Right atrium auricular region (tissue), 2 donors: ENCODE measurements at regions not wholly inside any gene's neighbourhood (a gene's known extent, or its start where the extent isn't known, plus 50 kb on each side); places are given as distances from the start of the nearest gene placed in this dataset.
"Not testable (repeated sequence)": the region's sequence is repeated elsewhere in the genome, so short reads cannot be mapped to it uniquely, and the experiment has no call there.

ENCODE experiments used
- DNase-seq: peaks from one replicate; pipeline ENCODE4 v3.0.0-alpha.2; 2019; ENCODE audit warnings: low spot score
- H3K27ac ChIP-seq, 2 donors: fragments of 200-600 bp; sonication (generic); 1 replicate in 1 of 2; 2 replicates in 1 of 2; pipeline ENCODE4 v1.5.1; 2016 to 2019
- H3K27me3 ChIP-seq, 2 donors: fragments of 200-600 bp; sonication (generic); one replicate each; pipeline versions ENCODE4 v1.5.1 to v1.6.0; 2017 to 2019
- H3K36me3 ChIP-seq: fragments of 200-600 bp; sonication (generic); one replicate; pipeline ENCODE4 v1.5.1; 2016
- H3K4me1 ChIP-seq, 2 donors: fragments of 200-600 bp; sonication (generic); one replicate each; pipeline versions ENCODE4 v1.5.1 to v1.6.0; 2017 to 2019
- H3K4me3 ChIP-seq, 2 donors: fragments of 200-600 bp; sonication (generic); 1 replicate in 1 of 2; 2 replicates in 1 of 2; pipeline ENCODE4 v1.5.1; 2017 to 2019; ENCODE audit warnings: mild to moderate bottlenecking in 1 of 2, moderate library complexity in 1 of 2
- H3K9me3 ChIP-seq, 2 donors: fragments of 200-600 bp; sonication (generic); one replicate each; pipeline ENCODE4 v1.5.1; 2019
- TF ChIP-seq, protein P1 (sequence below), 2 donors: fragments of 200-600 bp; sonication (generic); IDR thresholded peaks; one replicate each; pipeline ENCODE4 v1.5.1; 2019; ENCODE audit warnings: antibody characterized with exemption in 2 of 2

DNA sequence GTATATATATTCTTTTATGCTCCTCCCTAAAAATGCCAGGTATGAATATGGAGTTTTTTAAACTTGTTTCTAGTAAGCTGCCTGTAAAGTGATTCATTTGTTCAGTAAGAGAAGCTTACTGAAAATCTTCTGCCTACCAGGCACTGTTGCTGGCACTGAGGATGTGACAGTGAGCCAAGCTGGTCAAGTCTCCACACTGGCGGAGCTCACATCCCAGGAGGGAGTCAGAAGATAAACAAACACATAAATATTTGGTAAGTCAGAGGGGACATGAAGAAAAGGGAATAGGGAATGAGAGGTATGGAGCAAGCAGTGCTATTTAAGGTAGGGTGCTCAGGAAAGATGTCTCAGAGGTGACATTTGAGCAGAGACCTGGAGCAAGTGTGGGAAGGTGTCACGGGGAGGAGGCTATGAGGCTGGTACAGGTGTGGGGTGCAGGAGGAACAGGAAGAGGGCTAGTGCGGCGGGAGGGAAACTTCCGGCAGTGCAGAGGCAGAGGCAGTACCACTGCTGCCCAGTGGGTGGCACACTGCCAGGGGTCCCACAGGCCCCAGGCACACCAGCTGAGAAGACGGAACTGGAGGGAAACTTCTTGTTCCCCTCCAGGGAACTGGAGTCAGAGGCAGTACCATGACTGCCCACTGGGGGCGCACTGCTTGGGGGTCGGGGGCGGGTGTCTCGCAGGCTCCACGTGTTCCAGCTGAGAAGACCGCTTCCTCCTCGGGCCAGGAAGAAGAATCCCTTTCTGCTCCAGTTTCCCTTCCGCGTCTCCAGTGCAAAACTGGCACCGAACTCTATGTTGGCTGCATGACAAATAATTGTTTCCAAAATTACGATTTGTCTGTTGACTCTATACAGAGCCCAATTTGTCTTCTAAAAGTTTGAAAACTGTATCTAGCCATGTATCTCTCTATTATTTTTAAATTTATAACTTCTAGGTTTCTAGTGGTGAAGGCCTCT lies 161.0 kb downstream of the TEX36 start:
- H3K4me1 ChIP-seq = no peaks in the 10 kb centered on the region
- no peak for DNase-seq
- H3K27me3 ChIP-seq = no peaks in the 10 kb centered on the region
- H3K27ac ChIP-seq = no peak overlapping the region
- no peaks in the 10 kb centered on the region for H3K36me3 ChIP-seq
- H3K4me3 ChIP-seq = no peak overlapping the region
- peaks cover 0 to 6% of the 10 kb centered on the region in 2 donors for H3K9me3 ChIP-seq
- TF ChIP-seq, protein P1, sequence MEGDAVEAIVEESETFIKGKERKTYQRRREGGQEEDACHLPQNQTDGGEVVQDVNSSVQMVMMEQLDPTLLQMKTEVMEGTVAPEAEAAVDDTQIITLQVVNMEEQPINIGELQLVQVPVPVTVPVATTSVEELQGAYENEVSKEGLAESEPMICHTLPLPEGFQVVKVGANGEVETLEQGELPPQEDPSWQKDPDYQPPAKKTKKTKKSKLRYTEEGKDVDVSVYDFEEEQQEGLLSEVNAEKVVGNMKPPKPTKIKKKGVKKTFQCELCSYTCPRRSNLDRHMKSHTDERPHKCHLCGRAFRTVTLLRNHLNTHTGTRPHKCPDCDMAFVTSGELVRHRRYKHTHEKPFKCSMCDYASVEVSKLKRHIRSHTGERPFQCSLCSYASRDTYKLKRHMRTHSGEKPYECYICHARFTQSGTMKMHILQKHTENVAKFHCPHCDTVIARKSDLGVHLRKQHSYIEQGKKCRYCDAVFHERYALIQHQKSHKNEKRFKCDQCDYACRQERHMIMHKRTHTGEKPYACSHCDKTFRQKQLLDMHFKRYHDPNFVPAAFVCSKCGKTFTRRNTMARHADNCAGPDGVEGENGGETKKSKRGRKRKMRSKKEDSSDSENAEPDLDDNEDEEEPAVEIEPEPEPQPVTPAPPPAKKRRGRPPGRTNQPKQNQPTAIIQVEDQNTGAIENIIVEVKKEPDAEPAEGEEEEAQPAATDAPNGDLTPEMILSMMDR (IDR thresholded peaks at IDR 0.05) = peak in 1 of 2 donors; percentile 48

DNA sequence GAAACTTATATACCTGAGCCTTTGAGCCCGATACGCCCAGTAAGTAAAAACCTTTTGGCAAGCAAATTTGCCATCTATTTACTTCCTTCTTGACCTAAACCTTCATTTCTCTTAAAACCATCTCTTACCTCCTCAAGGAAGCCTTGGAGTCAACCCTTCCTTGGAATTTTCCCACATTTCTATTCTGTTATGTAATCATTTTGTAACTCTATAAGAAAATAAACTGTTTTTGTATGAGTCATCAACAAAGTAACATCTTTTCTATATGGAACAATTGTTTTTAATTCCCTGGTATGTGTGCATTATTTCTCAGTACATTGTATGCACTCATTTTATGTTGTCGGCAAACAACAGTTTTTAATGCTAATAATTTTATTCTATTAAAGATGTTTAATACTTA lies 162.0 kb downstream of the TEX36 start:
- DNase-seq = no peak
- Histone ChIP-seq H3K4me1 (no peaks in the 10 kb centered on the region), H3K27ac (no peak overlapping the region), H3K27me3 (no peaks in the 10 kb centered on the region), H3K9me3 (peaks cover 0 to 6% of the 10 kb centered on the region in 2 donors), H3K36me3 (no peaks in the 10 kb centered on the region), H3K4me3 (no peak overlapping the region)
- TF ChIP-seq, protein P1 (IDR thresholded peaks at IDR 0.05) = no peak

GRCh38 chr10:125518397-125518796 lies 164.6 kb downstream of the TEX36 start:
- H3K27me3 ChIP-seq, H3K36me3 ChIP-seq, DNase-seq, H3K4me1 ChIP-seq, H3K4me3 ChIP-seq, H3K27ac ChIP-seq, H3K9me3 ChIP-seq: not testable (repeated sequence)

- TF ChIP-seq, protein P1 (IDR thresholded peaks at IDR 0.05) = no peak
- Histone ChIP-seq H3K9me3 (peaks cover 0 to 6% of the 10 kb centered on the region in 2 donors), H3K27me3 (no peaks in the 10 kb centered on the region), H3K27ac (no peak overlapping the region), H3K4me3 (no peak overlapping the region), H3K36me3 (no peaks in the 10 kb centered on the region), H3K4me1 (no peaks in the 10 kb centered on the region)
- DNase-seq = no peak
Observed at GRCh38 chr10:125515571-125515970, 167.4 kb downstream of the TEX36 start.

DNA sequence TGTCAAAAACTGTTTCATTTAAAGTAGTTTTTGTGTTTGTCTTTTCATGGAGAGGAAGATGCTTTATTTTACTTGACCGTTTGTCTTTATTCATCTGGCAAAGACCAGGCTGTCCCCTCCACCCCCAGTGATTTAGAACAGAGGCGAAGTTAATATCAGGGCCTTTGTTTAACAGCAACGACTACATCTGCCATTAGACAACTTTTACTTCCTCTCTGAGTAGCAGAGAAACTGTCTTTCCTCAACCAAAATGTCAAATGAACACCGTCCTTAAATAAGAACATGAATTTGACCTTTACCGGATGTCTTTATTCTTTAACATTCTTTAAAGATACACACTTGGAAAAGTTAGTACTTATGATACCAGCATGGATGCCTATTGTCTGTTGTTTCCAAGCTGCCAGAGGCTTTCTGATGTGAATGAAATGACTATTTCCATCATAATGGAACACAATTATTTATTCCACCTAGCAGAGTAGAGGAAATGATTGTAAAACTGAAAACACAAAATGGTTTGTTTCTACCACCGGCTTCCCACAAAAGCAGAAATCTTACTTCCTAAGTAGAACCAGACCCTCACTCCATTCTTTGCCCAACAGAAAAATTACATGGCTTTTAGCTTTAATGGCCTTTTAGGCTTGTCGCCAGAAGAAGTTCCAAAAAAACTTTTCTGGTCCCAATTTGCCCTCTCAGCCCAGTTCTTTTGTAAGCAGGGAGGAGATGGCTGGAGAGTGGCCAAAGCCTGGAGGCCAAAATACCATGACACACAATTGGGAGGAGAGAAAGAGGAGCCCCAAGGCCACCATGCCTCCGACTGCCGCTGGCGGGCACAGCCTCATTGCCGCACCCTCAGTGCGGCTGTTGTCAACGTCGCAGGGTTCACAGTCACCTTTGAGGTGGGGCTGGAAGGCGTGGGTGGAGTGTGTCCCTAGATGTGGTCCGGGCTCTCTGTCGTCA lies 168.5 kb downstream of the TEX36 start:
- no peak overlapping the region for H3K4me3 ChIP-seq
- TF ChIP-seq, protein P1 (IDR thresholded peaks at IDR 0.05) = no peak
- peaks cover 0 to 2% of the 10 kb centered on the region in 2 donors for H3K9me3 ChIP-seq
- no peak for DNase-seq
- H3K27me3 ChIP-seq = no peaks in the 10 kb centered on the region
- H3K4me1 ChIP-seq = no peaks in the 10 kb centered on the region
- no peaks in the 10 kb centered on the region for H3K36me3 ChIP-seq
- H3K27ac ChIP-seq = no peak overlapping the region
